Fibroblast of lung (primary cell): ENCODE measurements at regions not wholly inside any gene's neighbourhood (a gene's known extent, or its start where the extent isn't known, plus 50 kb on each side); places are given as distances from the start of the nearest gene placed in this dataset.

Experiments
- CTCF ChIP-seq, 2 donors: IDR thresholded peaks in 1 of 2; conservative IDR thresholded peaks in 1 of 2; 1 replicate in 1 of 2; 2 replicates in 1 of 2; pipeline ENCODE4 v1.5.1; 2011 to 2012; ENCODE audit warnings: low read length in 2 of 2, control low read depth in 1 of 2, inconsistent platforms in 1 of 2, low read depth in 1 of 2, mild to moderate bottlenecking in 1 of 2
- EZH2 ChIP-seq: IDR thresholded peaks from 2 replicates; pipeline ENCODE4 v1.5.1; 2012; ENCODE audit warnings: low read length, control low read depth, mild to moderate bottlenecking; ENCODE audit errors: missing control alignments

GRCh38 chr6:100311707-100312251, 152.9 kb downstream of the SIM1 start:
- TF ChIP-seq CTCF (conservative IDR thresholded peaks at IDR 0.05 in 1 of 2, IDR thresholded peaks at IDR 0.05 in 1 of 2; ENCODE audit: low read depth in 1 of 2, low read length in 2 of 2), result no peak
- no peak for TF ChIP-seq EZH2
